ENCODE measurements at regions not wholly inside any gene's neighbourhood (a gene's known extent, or its start where the extent isn't known, plus 50 kb on each side); places are given as distances from the start of the nearest gene placed in this dataset.
A peak's percentile ranks its signal among the peaks of the same experiment; 100 is the strongest.

GRCh38 chr20:16637797-16638196, 64.5 kb upstream of the KIF16B start:
- Mint-ChIP-seq H3K4me3 (ENCODE audit: unreplicated experiment) (no peak overlapping the region), H3K36me3 (ENCODE audit: insufficient read depth, unreplicated experiment) (no peaks in the 10 kb centered on the region), H3K27me3 (ENCODE audit: insufficient read depth, unreplicated experiment) (peaks cover 5% of the 10 kb centered on the region), H3K9me3 (ENCODE audit: unreplicated experiment) (no peaks in the 10 kb centered on the region), H3K4me1 (ENCODE audit: low read depth, unreplicated experiment) (peaks cover 14% of the 10 kb centered on the region), H3K27ac (ENCODE audit: unreplicated experiment) (no peak overlapping the region)
- Histone ChIP-seq H3K27me3 (replicated peaks; ENCODE audit: control insufficient read depth, insufficient read depth, low read length) (no peaks in the 10 kb centered on the region), H3K9me3 (no peaks in the 10 kb centered on the region), H3K4me3 (ENCODE audit: low read depth, low read length) (no peak overlapping the region), H3K36me3 (ENCODE audit: control insufficient read depth, insufficient read depth, low read length) (no peaks in the 10 kb centered on the region), H3K4me1 (peaks cover 13% of the 10 kb centered on the region)
- no peak for DNase-seq
- no TSS peak for BruUV-seq (replicated peaks)
- ChIA-PET POLR2A (interaction anchor here (0.7 kb wide), 1 partner anchor 1970 kb away, joined by 3 read pairs; no protein-coding TSS in a partner anchor), CTCF (no interaction called here)
- no peak for TF ChIP-seq CTCF (IDR thresholded peaks at IDR 0.05; ENCODE audit: insufficient read depth in 1 of 2, low read depth in 1 of 2, low read length in 1 of 2, severe bottlenecking in 1 of 2, unreplicated experiment in 1 of 2)
- intact Hi-C loops (cut with micrococcal nuclease; ENCODE audit: unreplicated experiment) = no loop called here

GRCh38 chr20:16626849-16627248, 53.6 kb upstream of the KIF16B start:
- Histone ChIP-seq H3K4me1 (peaks cover 17% of the 10 kb centered on the region), H3K4me3 (ENCODE audit: low read depth, low read length) (no peak overlapping the region), H3K36me3 (ENCODE audit: control insufficient read depth, insufficient read depth, low read length) (no peaks in the 10 kb centered on the region), H3K27me3 (replicated peaks; ENCODE audit: control insufficient read depth, insufficient read depth, low read length) (no peaks in the 10 kb centered on the region), H3K9me3 (no peaks in the 10 kb centered on the region)
- CTCF ChIA-PET = no interaction called here
- Mint-ChIP-seq H3K36me3 (ENCODE audit: insufficient read depth, unreplicated experiment) (no peaks in the 10 kb centered on the region), H3K27ac (ENCODE audit: unreplicated experiment) (no peak overlapping the region), H3K4me1 (ENCODE audit: low read depth, unreplicated experiment) (peaks cover 18% of the 10 kb centered on the region), H3K4me3 (ENCODE audit: unreplicated experiment) (no peak overlapping the region), H3K9me3 (ENCODE audit: unreplicated experiment) (no peaks in the 10 kb centered on the region), H3K27me3 (ENCODE audit: insufficient read depth, unreplicated experiment) (peaks cover 2% of the 10 kb centered on the region)
- no peak for DNase-seq
- no TSS peak for BruUV-seq (replicated peaks)
- POLR2A ChIA-PET = no interaction called here
- intact Hi-C loops (cut with micrococcal nuclease; ENCODE audit: unreplicated experiment) = no loop called here
- no peak for TF ChIP-seq CTCF (IDR thresholded peaks at IDR 0.05; ENCODE audit: insufficient read depth in 1 of 2, low read depth in 1 of 2, low read length in 1 of 2, severe bottlenecking in 1 of 2, unreplicated experiment in 1 of 2)

- Histone ChIP-seq H3K27me3 (replicated peaks; ENCODE audit: control insufficient read depth, insufficient read depth, low read length) (no peaks in the 10 kb centered on the region), H3K36me3 (ENCODE audit: control insufficient read depth, insufficient read depth, low read length) (no peaks in the 10 kb centered on the region), H3K4me3 (ENCODE audit: low read depth, low read length) (no peak overlapping the region), H3K9me3 (peaks cover 6% of the 10 kb centered on the region; the same call in 1 of the 2 replicates), H3K4me1 (peaks cover 37% of the 10 kb centered on the region)
- Mint-ChIP-seq H3K4me1 (ENCODE audit: low read depth, unreplicated experiment) (peaks cover 37% of the 10 kb centered on the region), H3K9me3 (ENCODE audit: unreplicated experiment) (peaks cover 7% of the 10 kb centered on the region), H3K27me3 (ENCODE audit: insufficient read depth, unreplicated experiment) (peaks cover 2% of the 10 kb centered on the region), H3K4me3 (ENCODE audit: unreplicated experiment) (no peak overlapping the region), H3K27ac (ENCODE audit: unreplicated experiment) (no peak overlapping the region), H3K36me3 (ENCODE audit: insufficient read depth, unreplicated experiment) (no peaks in the 10 kb centered on the region)
- ChIA-PET POLR2A (no interaction called here), CTCF (no interaction called here)
- peak; percentile 63 to 70 for DNase-seq
- no peak for TF ChIP-seq CTCF (IDR thresholded peaks at IDR 0.05; ENCODE audit: insufficient read depth in 1 of 2, low read depth in 1 of 2, low read length in 1 of 2, severe bottlenecking in 1 of 2, unreplicated experiment in 1 of 2)
- intact Hi-C loops (cut with micrococcal nuclease; ENCODE audit: unreplicated experiment) = loop anchor here (2.0 kb wide), 1 partner anchor 43 kb away; no protein-coding TSS in a partner anchor
- BruUV-seq (replicated peaks) = no TSS peak
Observed at GRCh38 chr20:16624106-16624505, 50.9 kb upstream of the KIF16B start.

Measured in Caco-2 (cell line).